ENCODE measurements at regions not wholly inside any gene's neighbourhood (a gene's known extent, or its start where the extent isn't known, plus 50 kb on each side); places are given as distances from the start of the nearest gene placed in this dataset.

DNA sequence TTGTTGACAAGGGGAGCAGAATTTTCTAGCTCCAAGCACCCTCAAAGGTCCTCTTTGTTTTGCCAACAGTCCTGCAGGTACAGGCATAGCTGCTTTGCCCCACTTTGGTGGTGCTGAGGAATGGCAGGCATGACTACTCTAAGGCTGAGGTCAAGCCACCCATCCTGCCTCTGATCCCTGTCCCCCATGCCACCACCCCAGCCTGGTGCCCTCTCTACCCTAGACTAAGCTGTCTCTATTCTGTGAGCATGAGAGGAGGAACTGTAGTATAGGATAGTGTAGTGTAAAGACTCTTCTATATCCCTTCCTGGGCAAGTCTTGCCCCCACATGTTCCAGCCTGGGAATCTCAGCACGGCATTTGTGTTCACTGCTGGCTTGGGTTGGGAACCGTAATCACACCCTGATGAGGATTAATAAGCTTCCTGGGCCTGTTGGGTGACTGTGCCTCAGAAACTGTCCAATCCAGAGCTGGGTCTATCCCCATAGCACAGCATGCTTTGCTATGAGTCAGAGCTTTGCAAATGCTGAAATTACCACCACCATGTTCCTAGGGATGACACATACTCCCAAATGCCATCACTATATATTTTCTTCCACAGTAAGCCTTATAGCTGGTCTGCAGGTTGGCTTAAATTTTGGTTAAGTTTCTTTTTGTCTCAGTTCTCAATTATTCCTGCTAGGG is 105.7 kb upstream of the PPP2R5A start:
- Histone ChIP-seq H4K20me1 (ENCODE audit: insufficient read depth, low read length) (no peaks in the 10 kb centered on the region), H3K36me3 (replicated peaks in 1 of 2; ENCODE audit: control insufficient read depth in 1 of 2, insufficient read depth in 2 of 2, low read length in 2 of 2) (no peaks in the 10 kb centered on the region), H3K27ac (ENCODE audit: low read depth in 1 of 2, low read length in 2 of 2) (peak overlapping the region in 1 of 2 donors; percentile 44), H3K4me2 (replicated peaks; ENCODE audit: extremely low read depth, low read length, poor library complexity, severe bottlenecking) (no peak overlapping the region), H3K9ac (ENCODE audit: insufficient read depth, low read length, poor library complexity, severe bottlenecking) (no peak overlapping the region), H2AFZ (ENCODE audit: insufficient read depth, low read depth, low read length, poor library complexity, severe bottlenecking) (no peak overlapping the region), H3K79me2 (ENCODE audit: insufficient read depth, low read length) (no peaks in the 10 kb centered on the region), H3K4me3 (replicated peaks in 1 of 3; ENCODE audit: low read depth in 2 of 3, low read length in 3 of 3) (no peak overlapping the region), H3K4me1 (ENCODE audit: control insufficient read depth in 1 of 2, insufficient read depth in 2 of 2, low read length in 2 of 2) (peaks cover 11 to 25% of the 10 kb centered on the region in 2 donors), H3K27me3 (ENCODE audit: control insufficient read depth in 2 of 2, insufficient read depth in 2 of 2, low read length in 2 of 2) (no peaks in the 10 kb centered on the region), H3K9me3 (replicated peaks in 1 of 2; ENCODE audit: control insufficient read depth in 1 of 2, insufficient read depth in 1 of 2, low read length in 2 of 2) (no peaks in the 10 kb centered on the region)
- TF ChIP-seq, protein P1, sequence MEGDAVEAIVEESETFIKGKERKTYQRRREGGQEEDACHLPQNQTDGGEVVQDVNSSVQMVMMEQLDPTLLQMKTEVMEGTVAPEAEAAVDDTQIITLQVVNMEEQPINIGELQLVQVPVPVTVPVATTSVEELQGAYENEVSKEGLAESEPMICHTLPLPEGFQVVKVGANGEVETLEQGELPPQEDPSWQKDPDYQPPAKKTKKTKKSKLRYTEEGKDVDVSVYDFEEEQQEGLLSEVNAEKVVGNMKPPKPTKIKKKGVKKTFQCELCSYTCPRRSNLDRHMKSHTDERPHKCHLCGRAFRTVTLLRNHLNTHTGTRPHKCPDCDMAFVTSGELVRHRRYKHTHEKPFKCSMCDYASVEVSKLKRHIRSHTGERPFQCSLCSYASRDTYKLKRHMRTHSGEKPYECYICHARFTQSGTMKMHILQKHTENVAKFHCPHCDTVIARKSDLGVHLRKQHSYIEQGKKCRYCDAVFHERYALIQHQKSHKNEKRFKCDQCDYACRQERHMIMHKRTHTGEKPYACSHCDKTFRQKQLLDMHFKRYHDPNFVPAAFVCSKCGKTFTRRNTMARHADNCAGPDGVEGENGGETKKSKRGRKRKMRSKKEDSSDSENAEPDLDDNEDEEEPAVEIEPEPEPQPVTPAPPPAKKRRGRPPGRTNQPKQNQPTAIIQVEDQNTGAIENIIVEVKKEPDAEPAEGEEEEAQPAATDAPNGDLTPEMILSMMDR (IDR thresholded peaks at IDR 0.05) = no peak
- intact Hi-C loops (cut with micrococcal nuclease) = no loop called here
- no peaks in the 10 kb centered on the region for H3K36me3 Mint-ChIP-seq
- H3K4me1 Mint-ChIP-seq = peaks cover 28% of the 10 kb centered on the region
- no peak overlapping the region for H3K4me3 Mint-ChIP-seq
- H3K27ac Mint-ChIP-seq = no peak overlapping the region
- peak; percentile 17 to 62 (median 30) for DNase-seq
- peaks cover 0 to 2% (median 0%) of the 10 kb centered on the region in 3 donors for H3K27me3 Mint-ChIP-seq (ENCODE audit: low read depth in 3 of 3)
- no peaks in the 10 kb centered on the region for H3K9me3 Mint-ChIP-seq
- WGBS (ENCODE audit: insufficient coverage) = 100% methylated on average over 2 of the region's 2 CpGs

DNA sequence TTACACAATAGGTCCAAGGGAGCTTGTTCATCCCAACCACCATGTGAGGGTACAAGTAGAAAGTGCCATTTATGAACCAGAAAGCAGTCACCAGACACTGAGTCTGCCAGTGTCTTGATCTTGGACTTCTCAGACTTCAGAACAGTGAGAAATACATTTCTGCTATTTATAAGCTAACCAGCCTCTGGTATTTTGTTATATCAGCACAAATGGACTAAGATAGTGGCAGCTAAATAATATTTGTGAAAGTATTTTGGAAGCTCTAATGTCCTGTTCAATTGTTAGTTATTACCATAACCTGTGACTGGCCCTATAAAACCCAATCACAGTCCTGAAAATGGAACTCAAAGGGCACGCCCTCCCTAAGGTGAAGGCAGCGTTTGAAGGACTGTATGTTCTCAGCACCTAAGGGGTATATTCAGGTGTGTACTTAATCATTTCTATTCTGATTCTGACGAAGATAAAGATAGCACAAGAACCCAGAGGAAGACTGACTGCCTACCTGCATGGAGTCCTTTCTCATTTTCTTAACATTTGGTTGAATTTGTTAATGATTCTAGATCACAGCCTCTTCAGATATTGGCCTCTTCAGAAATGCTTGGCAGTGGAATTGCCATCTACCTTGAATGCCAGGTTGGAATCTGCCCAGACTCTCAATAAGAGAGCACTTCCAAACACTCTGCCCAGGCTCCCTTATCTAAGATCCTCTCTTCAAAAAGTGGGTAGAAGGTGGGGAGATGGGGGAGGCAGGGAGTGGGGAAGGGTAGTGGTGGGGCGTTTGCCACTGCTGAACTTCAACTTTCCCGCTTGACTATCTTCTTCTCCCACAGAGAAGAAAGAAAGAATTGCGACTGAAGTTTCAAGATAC is 104.0 kb upstream of the PPP2R5A start:
- H3K9me3 ChIP-seq (replicated peaks in 1 of 2; ENCODE audit: control insufficient read depth in 1 of 2, insufficient read depth in 1 of 2, low read length in 2 of 2) = no peaks in the 10 kb centered on the region
- 100% methylated on average over 2 of the region's 6 CpGs for WGBS (ENCODE audit: insufficient coverage)
- no peak overlapping the region for H3K9ac ChIP-seq (ENCODE audit: insufficient read depth, low read length, poor library complexity, severe bottlenecking)
- H3K27me3 ChIP-seq (ENCODE audit: control insufficient read depth in 2 of 2, insufficient read depth in 2 of 2, low read length in 2 of 2) = no peaks in the 10 kb centered on the region
- no peaks in the 10 kb centered on the region for H3K9me3 Mint-ChIP-seq
- peaks cover 0 to 2% (median 0%) of the 10 kb centered on the region in 3 donors for H3K27me3 Mint-ChIP-seq (ENCODE audit: low read depth in 3 of 3)
- peaks cover 30% of the 10 kb centered on the region for H3K4me1 Mint-ChIP-seq
- H3K36me3 Mint-ChIP-seq = no peaks in the 10 kb centered on the region
- intact Hi-C loops (cut with micrococcal nuclease) = no loop called here
- H3K4me3 ChIP-seq (replicated peaks in 1 of 3; ENCODE audit: low read depth in 2 of 3, low read length in 3 of 3) = no peak overlapping the region
- no peak overlapping the region for H3K4me3 Mint-ChIP-seq
- H4K20me1 ChIP-seq (ENCODE audit: insufficient read depth, low read length) = no peaks in the 10 kb centered on the region
- H3K79me2 ChIP-seq (ENCODE audit: insufficient read depth, low read length) = no peaks in the 10 kb centered on the region
- peaks cover 14 to 29% of the 10 kb centered on the region in 2 donors for H3K4me1 ChIP-seq (ENCODE audit: control insufficient read depth in 1 of 2, insufficient read depth in 2 of 2, low read length in 2 of 2)
- H3K27ac ChIP-seq (ENCODE audit: low read depth in 1 of 2, low read length in 2 of 2) = no peak overlapping the region
- TF ChIP-seq, protein P1 (IDR thresholded peaks at IDR 0.05) = no peak
- H3K27ac Mint-ChIP-seq = no peak overlapping the region
- no peak overlapping the region for H2AFZ ChIP-seq (ENCODE audit: insufficient read depth, low read depth, low read length, poor library complexity, severe bottlenecking)
- H3K36me3 ChIP-seq (replicated peaks in 1 of 2; ENCODE audit: control insufficient read depth in 1 of 2, insufficient read depth in 2 of 2, low read length in 2 of 2) = no peaks in the 10 kb centered on the region
- no peak for DNase-seq
- H3K4me2 ChIP-seq (replicated peaks; ENCODE audit: extremely low read depth, low read length, poor library complexity, severe bottlenecking) = no peak overlapping the region
